Sigmoid colon (tissue), 4 donors: ENCODE measurements at regions not wholly inside any gene's neighbourhood (a gene's known extent, or its start where the extent isn't known, plus 50 kb on each side); places are given as distances from the start of the nearest gene placed in this dataset.

Source experiments
- CTCF ChIP-seq, 4 experiments: fragments of 450-650 bp in 3 of 4; fragments of 200-600 bp in 1 of 4; IDR thresholded peaks; one replicate each; pipeline ENCODE4 v1.5.1; 2016 to 2019; ENCODE audit warnings: antibody characterized with exemption in 4 of 4, mild to moderate bottlenecking in 3 of 4, moderate library complexity in 2 of 4
- EP300 ChIP-seq, 4 donors: sonication (generic); formaldehyde crosslinking; IDR thresholded peaks; one replicate each; pipeline ENCODE4 v1.6.1; 2017; ENCODE audit warnings: antibody characterized with exemption in 4 of 4
- POLR2A ChIP-seq, 2 donors: fragments of 450-650 bp; IDR thresholded peaks; one replicate each; pipeline ENCODE4 v1.6.1; 2016; ENCODE audit warnings: antibody characterized with exemption in 2 of 2, mild to moderate bottlenecking in 2 of 2, moderate library complexity in 2 of 2

- TF ChIP-seq CTCF (IDR thresholded peaks at IDR 0.05) (no peak), EP300 (IDR thresholded peaks at IDR 0.05) (no peak), POLR2A (IDR thresholded peaks at IDR 0.05) (no peak)
Observed at GRCh38 chr5:91541696-91542095, 158.6 kb upstream of the ARRDC3 start.
